GM23338 (cell line): ENCODE measurements at regions not wholly inside any gene's neighbourhood (a gene's known extent, or its start where the extent isn't known, plus 50 kb on each side); places are given as distances from the start of the nearest gene placed in this dataset.

Experiments used
- ATAC-seq: fragments of 200-7000 bp; cut with Tn5 transposase; 3 replicates; pipeline ENCODE4 v1.9.1; 2020
- DNase-seq: peaks from one replicate; pipeline ENCODE4 v3.0.0-alpha.2; 2015; ENCODE audit warnings: low spot score
- H2AFZ ChIP-seq: fragments of 200-600 bp; sonication (generic); 2 replicates; pipeline ENCODE4 v1.8.0; 2016; ENCODE audit warnings: antibody characterized with exemption, mild to moderate bottlenecking, moderate library complexity
- H3F3A ChIP-seq: fragments of 200-600 bp; sonication (generic); replicated peaks from 2 replicates; pipeline ENCODE4 v1.8.0; 2017; ENCODE audit warnings: antibody characterized with exemption, mixed run types, low read depth
- H3K27ac ChIP-seq: fragments of 200-600 bp; sonication (generic); 2 replicates; pipeline ENCODE4 v1.6.1; 2016; ENCODE audit warnings: low read depth
- H3K27me3 ChIP-seq: fragments of 200-600 bp; sonication (generic); 2 replicates; pipeline ENCODE4 v1.8.0; 2016; ENCODE audit warnings: mild to moderate bottlenecking, mixed run types, moderate library complexity; ENCODE audit not compliant: insufficient read depth
- H3K36me3 ChIP-seq: fragments of 200-600 bp; sonication (generic); 2 replicates; pipeline ENCODE4 v1.8.0; 2016; ENCODE audit warnings: mild to moderate bottlenecking; ENCODE audit not compliant: insufficient read depth
- H3K4me1 ChIP-seq: fragments of 200-600 bp; sonication (generic); 2 replicates; pipeline ENCODE4 v1.8.0; 2016; ENCODE audit warnings: mild to moderate bottlenecking, moderate library complexity; ENCODE audit not compliant: insufficient read depth
- H3K4me2 ChIP-seq: fragments of 200-600 bp; sonication (generic); 2 replicates; pipeline ENCODE4 v1.7.1; 2017; ENCODE audit warnings: mixed run types
- H3K4me3 ChIP-seq: fragments of 200-600 bp; sonication (generic); 2 replicates; pipeline ENCODE4 v1.6.1; 2016; ENCODE audit warnings: mixed run types
- H3K79me2 ChIP-seq: fragments of 200-600 bp; sonication (generic); replicated peaks from 2 replicates; pipeline ENCODE4 v1.8.0; 2017; ENCODE audit warnings: mild to moderate bottlenecking; ENCODE audit not compliant: insufficient read depth
- H3K9me2 ChIP-seq: fragments of 200-600 bp; sonication (generic); 2 replicates; pipeline ENCODE4 v1.8.0; 2017; ENCODE audit not compliant: insufficient read depth
- H4K20me1 ChIP-seq: fragments of 200-600 bp; sonication (generic); replicated peaks from 2 replicates; pipeline ENCODE4 v1.8.0; 2017; ENCODE audit warnings: mild to moderate bottlenecking; ENCODE audit not compliant: insufficient read depth
- H3K27ac Mint-ChIP-seq: 2 replicates; pipeline ENCODE4 v1.8.0; 2020; ENCODE audit warnings: inconsistent platforms, mild to moderate bottlenecking, moderate library complexity, mixed read lengths
- H3K27me3 Mint-ChIP-seq: 3 replicates; pipeline ENCODE4 v1.8.0; 2022; ENCODE audit warnings: low read depth, mild to moderate bottlenecking, moderate library complexity, mixed read lengths, inconsistent platforms; ENCODE audit not compliant: insufficient read depth, poor library complexity
- H3K36me3 Mint-ChIP-seq: 3 replicates; pipeline ENCODE4 v1.8.0; 2021; ENCODE audit warnings: low read depth, mild to moderate bottlenecking, inconsistent platforms, moderate library complexity, mixed read lengths
- H3K4me1 Mint-ChIP-seq: 3 replicates; pipeline ENCODE4 v1.8.0; 2020; ENCODE audit warnings: mild to moderate bottlenecking, inconsistent platforms, mixed read lengths
- H3K4me3 Mint-ChIP-seq: 3 replicates; pipeline ENCODE4 v1.8.0; 2021; ENCODE audit warnings: moderate library complexity, mild to moderate bottlenecking, inconsistent platforms, mixed read lengths
- H3K9me3 Mint-ChIP-seq: 3 replicates; pipeline ENCODE4 v1.8.0; 2020; ENCODE audit warnings: moderate library complexity, mild to moderate bottlenecking, inconsistent platforms, mixed read lengths
- EZH2phosphoT487 ChIP-seq: fragments of 200-600 bp; sonication (generic); IDR thresholded peaks from one replicate; pipeline ENCODE4 v1.8.1; 2018; ENCODE audit warnings: antibody characterized with exemption; ENCODE audit not compliant: unreplicated experiment
- STAT1 ChIP-seq: IDR thresholded peaks from one replicate; pipeline ENCODE4 v1.6.1; 2016; ENCODE audit warnings: antibody characterized with exemption; ENCODE audit not compliant: unreplicated experiment
- ZNF114 ChIP-seq: fragments of 250-450 bp; sonication (Bioruptor Pico); IDR thresholded peaks from 2 replicates; pipeline ENCODE4 v1.5.0; 2020; ENCODE audit warnings: mild to moderate bottlenecking, moderate library complexity
- ZNF331 ChIP-seq: fragments of 250-450 bp; sonication (Bioruptor Pico); IDR thresholded peaks from 2 replicates; pipeline ENCODE4 v1.5.0; 2020; ENCODE audit warnings: low read depth, mild to moderate bottlenecking, moderate library complexity
- TF ChIP-seq, protein P1 (sequence below): IDR thresholded peaks from one replicate; pipeline ENCODE4 v1.6.1; 2018; ENCODE audit warnings: antibody characterized with exemption; ENCODE audit not compliant: unreplicated experiment
- TF ChIP-seq, protein P2 (sequence below): IDR thresholded peaks from 2 replicates; pipeline ENCODE4 v1.6.1; 2016; ENCODE audit warnings: antibody characterized with exemption
- TF ChIP-seq, protein P3 (sequence below), 2 experiments: fragments of 200-600 bp in 1 of 2; sonication (generic) in 1 of 2; conservative IDR thresholded peaks; 2 replicates each; pipeline versions ENCODE4 v1.5.1 to v1.6.1; 2016 to 2017; ENCODE audit warnings: antibody characterized with exemption in 2 of 2, low read depth in 2 of 2, mild to moderate bottlenecking in 2 of 2, moderate library complexity in 1 of 2

DNA sequence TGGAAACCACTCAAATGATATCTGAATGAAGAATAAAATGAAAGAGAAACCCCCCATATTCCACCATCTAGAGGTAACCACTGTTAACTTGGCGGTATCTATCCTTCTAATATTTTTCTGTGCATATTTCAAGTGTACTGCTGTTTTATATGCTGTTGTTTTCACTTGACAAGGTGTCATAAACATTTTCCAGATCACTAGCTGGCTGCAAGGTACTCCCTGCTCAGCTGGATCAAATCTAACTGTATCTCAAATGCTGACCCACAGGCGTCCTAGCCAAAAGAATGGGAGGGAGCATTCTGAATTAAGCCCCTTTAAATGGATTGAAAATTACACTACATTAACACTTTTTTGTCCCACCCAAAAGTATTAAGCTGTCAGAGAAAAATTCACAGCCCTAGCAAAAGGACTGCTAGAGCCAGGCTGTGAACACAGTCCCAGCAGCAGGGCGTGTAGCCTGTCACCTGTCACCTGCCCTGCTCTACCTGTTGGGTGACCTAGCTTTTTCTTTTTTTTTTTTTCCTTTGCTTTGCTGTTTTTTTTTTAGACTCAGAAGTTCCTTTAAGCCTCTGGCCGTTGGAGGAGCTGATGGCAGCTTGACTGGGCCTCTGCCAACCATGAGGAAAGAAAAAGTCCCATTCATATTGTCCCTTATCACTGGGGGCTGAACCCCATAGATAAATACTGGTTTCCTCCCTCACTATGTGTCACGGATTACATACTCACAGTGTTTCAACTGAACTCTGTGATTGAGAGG lies 93.7 kb upstream of the TSC22D2 start:
- no peaks in the 10 kb centered on the region for H3K79me2 ChIP-seq
- H3K36me3 Mint-ChIP-seq, result no peaks in the 10 kb centered on the region
- no peak overlapping the region for H3K27ac Mint-ChIP-seq
- H3K4me1 ChIP-seq, result peaks cover 6% of the 10 kb centered on the region; the same call in 1 of the 2 replicates
- H3K27me3 ChIP-seq, result no peaks in the 10 kb centered on the region
- H3K4me3 Mint-ChIP-seq, result no peak overlapping the region
- ATAC-seq (no peak), DNase-seq (no peak)
- H3K9me3 Mint-ChIP-seq, result no peaks in the 10 kb centered on the region
- H3K4me3 ChIP-seq, result no peak overlapping the region
- no peak overlapping the region for H3K4me2 ChIP-seq
- H2AFZ ChIP-seq, result no peak overlapping the region
- H3K36me3 ChIP-seq, result no peaks in the 10 kb centered on the region
- no peak overlapping the region for H3K27ac ChIP-seq
- H4K20me1 ChIP-seq, result no peaks in the 10 kb centered on the region
- H3F3A ChIP-seq, result no peaks in the 10 kb centered on the region
- TF ChIP-seq, protein P1, sequence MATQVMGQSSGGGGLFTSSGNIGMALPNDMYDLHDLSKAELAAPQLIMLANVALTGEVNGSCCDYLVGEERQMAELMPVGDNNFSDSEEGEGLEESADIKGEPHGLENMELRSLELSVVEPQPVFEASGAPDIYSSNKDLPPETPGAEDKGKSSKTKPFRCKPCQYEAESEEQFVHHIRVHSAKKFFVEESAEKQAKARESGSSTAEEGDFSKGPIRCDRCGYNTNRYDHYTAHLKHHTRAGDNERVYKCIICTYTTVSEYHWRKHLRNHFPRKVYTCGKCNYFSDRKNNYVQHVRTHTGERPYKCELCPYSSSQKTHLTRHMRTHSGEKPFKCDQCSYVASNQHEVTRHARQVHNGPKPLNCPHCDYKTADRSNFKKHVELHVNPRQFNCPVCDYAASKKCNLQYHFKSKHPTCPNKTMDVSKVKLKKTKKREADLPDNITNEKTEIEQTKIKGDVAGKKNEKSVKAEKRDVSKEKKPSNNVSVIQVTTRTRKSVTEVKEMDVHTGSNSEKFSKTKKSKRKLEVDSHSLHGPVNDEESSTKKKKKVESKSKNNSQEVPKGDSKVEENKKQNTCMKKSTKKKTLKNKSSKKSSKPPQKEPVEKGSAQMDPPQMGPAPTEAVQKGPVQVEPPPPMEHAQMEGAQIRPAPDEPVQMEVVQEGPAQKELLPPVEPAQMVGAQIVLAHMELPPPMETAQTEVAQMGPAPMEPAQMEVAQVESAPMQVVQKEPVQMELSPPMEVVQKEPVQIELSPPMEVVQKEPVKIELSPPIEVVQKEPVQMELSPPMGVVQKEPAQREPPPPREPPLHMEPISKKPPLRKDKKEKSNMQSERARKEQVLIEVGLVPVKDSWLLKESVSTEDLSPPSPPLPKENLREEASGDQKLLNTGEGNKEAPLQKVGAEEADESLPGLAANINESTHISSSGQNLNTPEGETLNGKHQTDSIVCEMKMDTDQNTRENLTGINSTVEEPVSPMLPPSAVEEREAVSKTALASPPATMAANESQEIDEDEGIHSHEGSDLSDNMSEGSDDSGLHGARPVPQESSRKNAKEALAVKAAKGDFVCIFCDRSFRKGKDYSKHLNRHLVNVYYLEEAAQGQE, result no peak
- no peak for TF ChIP-seq ZNF331 (CRISPR knock-in tag)
- TF ChIP-seq, protein P2, sequence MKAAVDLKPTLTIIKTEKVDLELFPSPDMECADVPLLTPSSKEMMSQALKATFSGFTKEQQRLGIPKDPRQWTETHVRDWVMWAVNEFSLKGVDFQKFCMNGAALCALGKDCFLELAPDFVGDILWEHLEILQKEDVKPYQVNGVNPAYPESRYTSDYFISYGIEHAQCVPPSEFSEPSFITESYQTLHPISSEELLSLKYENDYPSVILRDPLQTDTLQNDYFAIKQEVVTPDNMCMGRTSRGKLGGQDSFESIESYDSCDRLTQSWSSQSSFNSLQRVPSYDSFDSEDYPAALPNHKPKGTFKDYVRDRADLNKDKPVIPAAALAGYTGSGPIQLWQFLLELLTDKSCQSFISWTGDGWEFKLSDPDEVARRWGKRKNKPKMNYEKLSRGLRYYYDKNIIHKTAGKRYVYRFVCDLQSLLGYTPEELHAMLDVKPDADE, result no peak
- peaks cover 4% of the 10 kb centered on the region for H3K27me3 Mint-ChIP-seq
- H3K4me1 Mint-ChIP-seq, result peaks cover 14% of the 10 kb centered on the region
- no peaks in the 10 kb centered on the region for H3K9me2 ChIP-seq

DNA sequence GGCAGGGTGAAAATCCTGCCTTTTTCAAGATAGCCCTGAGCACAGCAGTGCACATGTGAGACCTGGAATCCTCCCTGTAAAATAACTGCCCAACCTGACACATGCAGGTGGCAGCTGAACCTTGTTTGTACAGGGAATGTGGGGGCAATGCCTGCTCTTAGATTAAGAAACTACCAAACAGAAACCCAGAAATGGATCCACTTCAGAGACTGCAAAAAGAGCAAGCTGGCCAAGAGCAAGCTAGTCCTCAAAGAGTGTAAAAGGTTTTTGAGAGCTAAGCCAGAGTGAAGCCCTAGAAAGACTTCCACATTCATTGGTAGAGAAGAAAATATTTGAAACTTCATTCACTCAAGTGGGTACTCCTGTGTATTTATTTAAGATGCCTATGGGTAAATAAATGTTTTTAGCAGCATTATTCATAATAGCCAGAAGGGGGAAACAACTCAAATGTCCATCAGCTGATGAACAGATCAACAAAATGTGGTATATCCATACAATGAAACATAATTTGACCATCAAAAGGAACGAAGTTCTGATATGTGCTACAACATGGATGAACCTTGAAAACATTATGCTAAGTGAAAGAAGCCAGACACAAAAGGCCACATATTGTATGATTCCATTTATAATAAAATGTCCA lies 96.0 kb upstream of the TSC22D2 start:
- Histone ChIP-seq H3K4me2 (no peak overlapping the region), H3K79me2 (no peaks in the 10 kb centered on the region), H2AFZ (no peak overlapping the region), H3K4me1 (peaks cover 6% of the 10 kb centered on the region; the same call in 1 of the 2 replicates), H3K27me3 (no peaks in the 10 kb centered on the region), H3K27ac (no peak overlapping the region), H4K20me1 (no peaks in the 10 kb centered on the region), H3K4me3 (no peak overlapping the region), H3K36me3 (no peaks in the 10 kb centered on the region), H3F3A (no peaks in the 10 kb centered on the region), H3K9me2 (no peaks in the 10 kb centered on the region; the same call in 1 of the 2 replicates)
- Mint-ChIP-seq H3K27me3 (peaks cover 4% of the 10 kb centered on the region), H3K9me3 (no peaks in the 10 kb centered on the region), H3K4me1 (peaks cover 14% of the 10 kb centered on the region), H3K27ac (no peak overlapping the region), H3K36me3 (no peaks in the 10 kb centered on the region), H3K4me3 (no peak overlapping the region)
- DNase-seq (no peak), ATAC-seq (no peak)
- no peak for TF ChIP-seq EZH2phosphoT487
- no peak for TF ChIP-seq ZNF114 (CRISPR knock-in tag)
- TF ChIP-seq, protein P2, result no peak
- TF ChIP-seq, protein P3, sequence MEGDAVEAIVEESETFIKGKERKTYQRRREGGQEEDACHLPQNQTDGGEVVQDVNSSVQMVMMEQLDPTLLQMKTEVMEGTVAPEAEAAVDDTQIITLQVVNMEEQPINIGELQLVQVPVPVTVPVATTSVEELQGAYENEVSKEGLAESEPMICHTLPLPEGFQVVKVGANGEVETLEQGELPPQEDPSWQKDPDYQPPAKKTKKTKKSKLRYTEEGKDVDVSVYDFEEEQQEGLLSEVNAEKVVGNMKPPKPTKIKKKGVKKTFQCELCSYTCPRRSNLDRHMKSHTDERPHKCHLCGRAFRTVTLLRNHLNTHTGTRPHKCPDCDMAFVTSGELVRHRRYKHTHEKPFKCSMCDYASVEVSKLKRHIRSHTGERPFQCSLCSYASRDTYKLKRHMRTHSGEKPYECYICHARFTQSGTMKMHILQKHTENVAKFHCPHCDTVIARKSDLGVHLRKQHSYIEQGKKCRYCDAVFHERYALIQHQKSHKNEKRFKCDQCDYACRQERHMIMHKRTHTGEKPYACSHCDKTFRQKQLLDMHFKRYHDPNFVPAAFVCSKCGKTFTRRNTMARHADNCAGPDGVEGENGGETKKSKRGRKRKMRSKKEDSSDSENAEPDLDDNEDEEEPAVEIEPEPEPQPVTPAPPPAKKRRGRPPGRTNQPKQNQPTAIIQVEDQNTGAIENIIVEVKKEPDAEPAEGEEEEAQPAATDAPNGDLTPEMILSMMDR (conservative IDR thresholded peaks at IDR 0.05; ENCODE audit: low read depth in 2 of 2), result no peak
- TF ChIP-seq STAT1, result no peak
